ENCODE measurements at regions not wholly inside any gene's neighbourhood (a gene's known extent, or its start where the extent isn't known, plus 50 kb on each side); places are given as distances from the start of the nearest gene placed in this dataset.
"Not testable (repeated sequence)": the region's sequence is repeated elsewhere in the genome, so short reads cannot be mapped to it uniquely, and the experiment has no call there.

- no peak overlapping the region for H3K4me3 ChIP-seq (ENCODE audit: low read depth, low read length)
- TF ChIP-seq CTCF (IDR thresholded peaks at IDR 0.05; ENCODE audit: low read depth, low read length), result no peak
Observed at GRCh38 chr12:40431169-40431568, 206.4 kb downstream of the LRRK2 start.

- TF ChIP-seq CTCF (IDR thresholded peaks at IDR 0.05; ENCODE audit: low read depth, low read length), result no peak
Observed at GRCh38 chr12:40435251-40435650, 210.5 kb downstream of the LRRK2 start.

GRCh38 chr12:40435951-40436350 is 211.2 kb downstream of the LRRK2 start:
- no peak for TF ChIP-seq CTCF (IDR thresholded peaks at IDR 0.05; ENCODE audit: low read depth, low read length)
- H3K4me3 ChIP-seq (ENCODE audit: low read depth, low read length), result no peak overlapping the region

More at GRCh38 chr12:40435251-40435650, 210.5 kb downstream of the LRRK2 start:
- H3K4me3 ChIP-seq (ENCODE audit: low read depth, low read length), result no peak overlapping the region

GRCh38 chr12:40436564-40436963 is 211.8 kb downstream of the LRRK2 start:
- no peak for TF ChIP-seq CTCF (IDR thresholded peaks at IDR 0.05; ENCODE audit: low read depth, low read length)
- H3K4me3 ChIP-seq (ENCODE audit: low read depth, low read length), result no peak overlapping the region

GRCh38 chr12:40439771-40440492 is 215.1 kb downstream of the LRRK2 start:
- no peak for TF ChIP-seq CTCF (IDR thresholded peaks at IDR 0.05; ENCODE audit: low read depth, low read length)
- no peak overlapping the region for H3K4me3 ChIP-seq (ENCODE audit: low read depth, low read length)

- H3K4me3 ChIP-seq (ENCODE audit: low read depth, low read length), result no peak overlapping the region
- no peak for TF ChIP-seq CTCF (IDR thresholded peaks at IDR 0.05; ENCODE audit: low read depth, low read length)
Observed at GRCh38 chr12:40444174-40444573, 219.4 kb downstream of the LRRK2 start.

GRCh38 chr12:40446385-40446784 is 221.6 kb downstream of the LRRK2 start:
- no peak for TF ChIP-seq CTCF (IDR thresholded peaks at IDR 0.05; ENCODE audit: low read depth, low read length)
- H3K4me3 ChIP-seq (ENCODE audit: low read depth, low read length), result no peak overlapping the region

- not testable (repeated sequence) for H3K4me3 ChIP-seq (ENCODE audit: low read depth, low read length)
Observed at GRCh38 chr12:40448523-40448922, 223.7 kb downstream of the LRRK2 start.
